SK-N-SH (cell line): ENCODE measurements at regions not wholly inside any gene's neighbourhood (a gene's known extent, or its start where the extent isn't known, plus 50 kb on each side); places are given as distances from the start of the nearest gene placed in this dataset.
"Not testable (repeated sequence)": the region's sequence is repeated elsewhere in the genome, so short reads cannot be mapped to it uniquely, and the experiment has no call there.

ENCODE experiments used
- CTCF ChIA-PET: fragments of 300-600, 350-600 bp; formaldehyde crosslinking; extraction: SDS; loops from one replicate; lab custom pipeline; 2021; lab: Yijun Ruan, JAX
- POLR2A ChIA-PET: fragments of 350-600 bp; sonication (Branson Sonifier 250); formaldehyde crosslinking; extraction: SDS; loops from one replicate; lab custom pipeline; 2020; ENCODE audit warnings: antibody characterized with exemption, inconsistent platforms; lab: Yijun Ruan, JAX
- DNase-seq: peaks from one replicate; pipeline ENCODE4 v3.0.0; 2012
- H2AFZ ChIP-seq: fragments of 200-600 bp; sonication (generic); 2 replicates; pipeline ENCODE4 v1.8.1; 2016; ENCODE audit warnings: antibody characterized with exemption, mild to moderate bottlenecking, low read depth
- H3F3A ChIP-seq: fragments of 200-600 bp; sonication (generic); replicated peaks from 2 replicates; pipeline ENCODE3; 2016; ENCODE audit warnings: antibody characterized with exemption, mild to moderate bottlenecking; ENCODE audit not compliant: insufficient read depth
- H3K27ac ChIP-seq, 2 experiments: fragments of 200-500 bp in 1 of 2; fragments of 200-600 bp in 1 of 2; sonication (Bioruptor generic) in 1 of 2; sonication (generic), shearing (Covaris generic) in 1 of 2; 2 replicates each; pipeline versions ENCODE4 v1.5.1 to v1.6.1; 2014 to 2016; ENCODE audit warnings: low read depth in 2 of 2, inconsistent platforms in 1 of 2, low read length in 1 of 2, mild to moderate bottlenecking in 1 of 2, mixed read lengths in 1 of 2
- H3K27me3 ChIP-seq: fragments of 200-600 bp; sonication (generic), shearing (Covaris generic); 2 replicates; pipeline ENCODE4 v1.6.1; 2016; ENCODE audit warnings: mixed run types; ENCODE audit not compliant: insufficient read depth
- H3K36me3 ChIP-seq, 2 experiments: fragments of 200-500 bp in 1 of 2; fragments of 200-600 bp in 1 of 2; sonication (Bioruptor generic) in 1 of 2; sonication (generic) in 1 of 2; replicated peaks in 1 of 2; 2 replicates each; pipeline versions ENCODE3 to v1.5.1; 2014 to 2016; ENCODE audit warnings: low read length in 1 of 2, mild to moderate bottlenecking in 1 of 2; ENCODE audit not compliant: insufficient read depth in 2 of 2, control insufficient read depth in 1 of 2
- H3K4me1 ChIP-seq, 2 experiments: fragments of 200-500 bp in 1 of 2; fragments of 200-600 bp in 1 of 2; sonication (Bioruptor generic) in 1 of 2; sonication (generic), shearing (Covaris generic) in 1 of 2; 2 replicates each; pipeline versions ENCODE4 v1.5.1 to v1.6.1; 2014 to 2016; ENCODE audit warnings: low read depth in 1 of 2, low read length in 1 of 2, mixed run types in 1 of 2; ENCODE audit not compliant: insufficient read depth in 2 of 2, control insufficient read depth in 1 of 2
- H3K4me2 ChIP-seq: fragments of 200-600 bp; sonication (generic), shearing (Covaris generic); 2 replicates; pipeline ENCODE4 v1.6.1; 2017; ENCODE audit warnings: mixed run types
- H3K4me3 ChIP-seq, 2 experiments: fragments of 200-500 bp in 1 of 2; fragments of 200-600 bp in 1 of 2; sonication (Bioruptor generic) in 1 of 2; sonication (generic), shearing (Covaris generic) in 1 of 2; 2 replicates each; pipeline versions ENCODE4 v1.5.1 to v1.8.1; 2014 to 2016; ENCODE audit warnings: low read depth in 2 of 2, inconsistent platforms in 1 of 2, low read length in 1 of 2, mild to moderate bottlenecking in 1 of 2, mixed read lengths in 1 of 2, moderate library complexity in 1 of 2
- H3K79me2 ChIP-seq: fragments of 200-600 bp; sonication (generic); 2 replicates; pipeline ENCODE4 v1.8.1; 2017; ENCODE audit warnings: mild to moderate bottlenecking; ENCODE audit not compliant: insufficient read depth
- H3K9ac ChIP-seq: fragments of 200-600 bp; sonication (generic); 2 replicates; pipeline ENCODE4 v1.6.1; 2017; ENCODE audit warnings: mixed run types
- H3K9me2 ChIP-seq: fragments of 200-600 bp; sonication (generic); 2 replicates; pipeline ENCODE4 v1.6.1; 2017; ENCODE audit warnings: mixed run types
- H3K9me3 ChIP-seq: fragments of 200-600 bp; sonication (generic); 2 replicates; pipeline ENCODE4 v1.6.1; 2017; ENCODE audit warnings: mixed run types, mild to moderate bottlenecking, moderate library complexity
- H4K20me1 ChIP-seq: fragments of 200-600 bp; sonication (generic); 2 replicates; pipeline ENCODE4 v1.6.1; 2017; ENCODE audit warnings: mild to moderate bottlenecking, mixed run types; ENCODE audit not compliant: insufficient read depth
- CHD2 ChIP-seq: fragments of 150-350 bp; IDR thresholded peaks from 2 replicates; pipeline ENCODE4 v1.6.1; 2018; ENCODE audit warnings: low read length; ENCODE audit not compliant: partially characterized antibody
- ELF1 ChIP-seq: IDR thresholded peaks from 2 replicates; pipeline ENCODE4 v1.4.0; 2012
- EP300 ChIP-seq, 2 experiments: IDR thresholded peaks; 2 replicates each; pipeline versions ENCODE4 v1.4.0 to v1.6.1; 2012; ENCODE audit warnings: borderline replicate concordance in 1 of 2, low read depth in 1 of 2, low read length in 1 of 2
- EZH2phosphoT487 ChIP-seq: fragments of 200-600 bp; sonication (generic); IDR thresholded peaks from 2 replicates; pipeline ENCODE4 v1.6.1; 2017; ENCODE audit warnings: low read depth, mixed run types, mild to moderate bottlenecking, antibody characterized with exemption, moderate library complexity, borderline replicate concordance
- FOXJ3 ChIP-seq: sonication (generic); formaldehyde crosslinking; IDR thresholded peaks from 2 replicates; pipeline ENCODE4 v1.5.1; 2020; ENCODE audit warnings: mild to moderate bottlenecking, missing genetic modification reagents
- FOXM1 ChIP-seq: IDR thresholded peaks from 2 replicates; pipeline ENCODE4 v1.4.0; 2012; ENCODE audit warnings: low read depth, mild to moderate bottlenecking
- GABPA ChIP-seq: IDR thresholded peaks from 2 replicates; pipeline ENCODE4 v1.4.0; 2012; ENCODE audit warnings: low read depth, mild to moderate bottlenecking
- GATA2 ChIP-seq: sonication (generic); formaldehyde crosslinking; IDR thresholded peaks from 2 replicates; pipeline ENCODE4 v1.5.0; 2020; ENCODE audit warnings: mild to moderate bottlenecking, missing genetic modification reagents
- IRF3 ChIP-seq: fragments of 150-350 bp; IDR thresholded peaks from 2 replicates; pipeline ENCODE4 v1.6.1; 2016; ENCODE audit warnings: mild to moderate bottlenecking, low read depth, low read length
- MXI1 ChIP-seq: IDR thresholded peaks from 2 replicates; pipeline ENCODE4 v1.6.1; 2012; ENCODE audit warnings: mild to moderate bottlenecking, low read depth, low read length, improper control_type of control experiment
- NFIC ChIP-seq: IDR thresholded peaks from 2 replicates; pipeline ENCODE4 v1.4.0; 2012; ENCODE audit warnings: borderline replicate concordance
- NRF1 ChIP-seq: IDR thresholded peaks from 2 replicates; pipeline ENCODE4 v1.6.1; 2012; ENCODE audit warnings: low read depth, mild to moderate bottlenecking, low read length
- PBX3 ChIP-seq: IDR thresholded peaks from 2 replicates; pipeline ENCODE4; 2012
- POLR2AphosphoS5 ChIP-seq: IDR thresholded peaks from 2 replicates; pipeline ENCODE4 v1.6.1; 2012; ENCODE audit warnings: low read depth, low read length
- RCOR1 ChIP-seq: fragments of 150-350 bp; IDR thresholded peaks from 2 replicates; pipeline ENCODE4 v1.6.1; 2017; ENCODE audit warnings: antibody characterized with exemption, low read length
- REST ChIP-seq: IDR thresholded peaks from 2 replicates; pipeline ENCODE4 v1.6.1; 2012; ENCODE audit warnings: mild to moderate bottlenecking, low read depth, low read length, moderate library complexity
- RXRA ChIP-seq: IDR thresholded peaks from 2 replicates; pipeline ENCODE4 v1.4.0; 2012; ENCODE audit warnings: low read depth, mild to moderate bottlenecking, borderline replicate concordance
- SMC3 ChIP-seq: IDR thresholded peaks from 2 replicates; pipeline ENCODE4 v1.6.1; 2012; ENCODE audit warnings: low read depth, low read length, improper control_type of control experiment
- TAF1 ChIP-seq: IDR thresholded peaks from 2 replicates; pipeline ENCODE4 v1.6.1; 2012; ENCODE audit warnings: low read depth, mild to moderate bottlenecking, low read length, moderate library complexity, borderline replicate concordance
- TEAD4 ChIP-seq: IDR thresholded peaks from 2 replicates; pipeline ENCODE4 v1.4.0; 2012; ENCODE audit warnings: mild to moderate bottlenecking, borderline replicate concordance; ENCODE audit not compliant: insufficient read depth
- USF2 ChIP-seq: fragments of 150-350 bp; IDR thresholded peaks from 2 replicates; pipeline ENCODE4 v1.6.1; 2017; ENCODE audit warnings: antibody characterized with exemption, low read length, low read depth, borderline replicate concordance
- YY1 ChIP-seq: IDR thresholded peaks from 2 replicates; pipeline ENCODE4 v1.4.0; 2012; ENCODE audit warnings: low read depth, mild to moderate bottlenecking
- WGBS: methylation state at CpG from one replicate; pipeline ENCODE4 v1.1.6; 2017; ENCODE audit warnings: low lambda C conversion rate; 5-methylcytosine and 5-hydroxymethylcytosine counted together

- TF ChIP-seq REST (no peak), PBX3 (no peak), FOXM1 (no peak), GABPA (no peak), RXRA (no peak), TAF1 (no peak), SMC3 (no peak), EZH2phosphoT487 (no peak), FOXJ3 (CRISPR knock-in tag) (no peak)
- TF ChIP-seq, all 33 proteins: peak for 0
These were observed 109.3 kb upstream of the MDFIC start (continued) for GRCh38 chr7:114812570-114812969.

GRCh38 chr7:114813624-114814023 is 108.3 kb upstream of the MDFIC start:
- H2AFZ ChIP-seq: no peak overlapping the region
- no peaks in the 10 kb centered on the region for H3K4me1 ChIP-seq
- CTCF ChIA-PET: no interaction called here
- no peaks in the 10 kb centered on the region for H3F3A ChIP-seq
- no peaks in the 10 kb centered on the region for H3K36me3 ChIP-seq
- H3K9ac ChIP-seq: no peak overlapping the region
- no peak overlapping the region for H3K27ac ChIP-seq
- WGBS: 10% methylated on average over 3 of the region's 3 CpGs
- H3K9me3 ChIP-seq: no peaks in the 10 kb centered on the region
- H4K20me1 ChIP-seq: no peaks in the 10 kb centered on the region
- H3K79me2 ChIP-seq: no peaks in the 10 kb centered on the region
- POLR2A ChIA-PET: no interaction called here
- no peak for TF ChIP-seq GATA2 (CRISPR knock-in tag)
- TF ChIP-seq FOXJ3 (CRISPR knock-in tag): no peak
- no peak for TF ChIP-seq EP300 (IDR thresholded peaks at IDR 0.05; ENCODE audit: borderline replicate concordance in 1 of 2, low read depth in 1 of 2, low read length in 1 of 2)
- TF ChIP-seq EZH2phosphoT487: no peak
- no peak for TF ChIP-seq NFIC
- no peak for TF ChIP-seq IRF3
- TF ChIP-seq ELF1: no peak
- no peak for TF ChIP-seq YY1
- no peak for TF ChIP-seq TAF1
- no peak for TF ChIP-seq PBX3
- no peak for TF ChIP-seq RCOR1
- no peak for TF ChIP-seq USF2
- TF ChIP-seq TEAD4: no peak
- no peak for TF ChIP-seq POLR2AphosphoS5
- no peak for TF ChIP-seq MXI1
- no peak for TF ChIP-seq NRF1
- no peak for TF ChIP-seq CHD2
- TF ChIP-seq, all 33 proteins: peak for 0
- 0 out of 2 replicates have a peak, but pooled peaks cover 4% of the 10 kb centered on the region for H3K27me3 ChIP-seq
- H3K4me3 ChIP-seq: no peak overlapping the region
- H3K9me2 ChIP-seq: no peaks in the 10 kb centered on the region; the same call in 1 of the 2 replicates
- no peak overlapping the region for H3K4me2 ChIP-seq
- DNase-seq: no peak

- H2AFZ ChIP-seq, H3K9ac ChIP-seq, POLR2A ChIA-PET, H3K4me2 ChIP-seq, H3K27ac ChIP-seq, H3K4me1 ChIP-seq, H3F3A ChIP-seq, H3K79me2 ChIP-seq, CTCF ChIA-PET, H3K36me3 ChIP-seq, H3K27me3 ChIP-seq, H3K9me3 ChIP-seq, H3K9me2 ChIP-seq, H3K4me3 ChIP-seq, H4K20me1 ChIP-seq, DNase-seq: not testable (repeated sequence)
- WGBS: 22% methylated on average over 7 of the region's 7 CpGs
These were observed 104.9 kb upstream of the MDFIC start for GRCh38 chr7:114817036-114817435.
